IMR-90 (cell line): ENCODE measurements at regions not wholly inside any gene's neighbourhood (a gene's known extent, or its start where the extent isn't known, plus 50 kb on each side); places are given as distances from the start of the nearest gene placed in this dataset.

Source experiments
- ATAC-seq: fragments of 200-7000 bp; cut with Tn5 transposase; 2 replicates; pipeline ENCODE4 v1.9.1; 2020; ENCODE audit warnings: low read depth, mild to moderate bottlenecking, moderate library complexity
- BruUV-seq: library from RNA; stranded (reverse); fragments of 400-500 nt; replicated peaks from 2 replicates; lab custom pipeline; 2021; lab: Mats Ljungman, UMichigan
- CTCF ChIA-PET: fragments of 300-600 bp; formaldehyde crosslinking; extraction: SDS; loops from one replicate; lab custom pipeline; 2021; ENCODE audit warnings: antibody characterized with exemption; lab: Yijun Ruan, JAX
- POLR2A ChIA-PET: fragments of 300-600 bp; sonication (Branson Sonifier 250); formaldehyde crosslinking; loops from one replicate; lab custom pipeline; 2022; ENCODE audit warnings: antibody characterized with exemption; ENCODE audit not compliant: unreplicated experiment; lab: Charles Lee
- DNase-seq: peaks from one replicate; pipeline ENCODE4 v3.0.0; 2013
- H2AFZ ChIP-seq: replicated peaks from 2 replicates; pipeline ENCODE3; 2013; ENCODE audit warnings: low read length, mild to moderate bottlenecking; ENCODE audit not compliant: poor library complexity
- H2AK5ac ChIP-seq: 2 replicates; pipeline ENCODE4 v1.6.1; 2013; ENCODE audit warnings: low read depth, low read length, inconsistent platforms
- H2AK9ac ChIP-seq: replicated peaks from 2 replicates; pipeline ENCODE3; 2013; ENCODE audit warnings: mild to moderate bottlenecking, low read depth, low read length, moderate library complexity; ENCODE audit not compliant: poor library complexity
- H2BK120ac ChIP-seq: 2 replicates; pipeline ENCODE4 v1.6.1; 2013; ENCODE audit warnings: low read depth, low read length, inconsistent platforms
- H2BK15ac ChIP-seq: 3 replicates; pipeline ENCODE4 v1.6.1; 2013; ENCODE audit warnings: low read depth, low read length, inconsistent platforms
- H2BK20ac ChIP-seq: 2 replicates; pipeline ENCODE4 v1.6.1; 2013; ENCODE audit warnings: low read depth, mild to moderate bottlenecking, inconsistent platforms, low read length, moderate library complexity
- H2BK5ac ChIP-seq: 2 replicates; pipeline ENCODE4 v1.6.1; 2013; ENCODE audit warnings: mild to moderate bottlenecking, low read depth, low read length, inconsistent platforms; ENCODE audit not compliant: poor library complexity, severe bottlenecking
- H3K14ac ChIP-seq: replicated peaks from 2 replicates; pipeline ENCODE4 v1.6.1; 2013; ENCODE audit warnings: low read depth, low read length, inconsistent platforms
- H3K18ac ChIP-seq: 2 replicates; pipeline ENCODE4 v1.6.1; 2013; ENCODE audit warnings: low read depth, low read length, control low read depth
- H3K23ac ChIP-seq: 2 replicates; pipeline ENCODE4 v1.6.1; 2013; ENCODE audit warnings: low read depth, low read length, inconsistent platforms
- H3K27ac ChIP-seq: 2 replicates; pipeline ENCODE4 v1.5.1; 2013; ENCODE audit warnings: mild to moderate bottlenecking, control low read depth, low read length; ENCODE audit not compliant: insufficient read depth
- H3K27me3 ChIP-seq: 2 replicates; pipeline ENCODE4 v1.6.1; 2013; ENCODE audit warnings: low read length; ENCODE audit not compliant: control insufficient read depth, insufficient read depth
- H3K36me3 ChIP-seq: 2 replicates; pipeline ENCODE4 v1.6.1; 2013; ENCODE audit warnings: low read length, mixed read lengths; ENCODE audit not compliant: control insufficient read depth, insufficient read depth
- H3K4ac ChIP-seq: 2 replicates; pipeline ENCODE4 v1.6.1; 2013; ENCODE audit warnings: low read depth, low read length, inconsistent platforms
- H3K4me1 ChIP-seq: 2 replicates; pipeline ENCODE4 v1.6.1; 2013; ENCODE audit warnings: low read length, mixed read lengths; ENCODE audit not compliant: control insufficient read depth, insufficient read depth
- H3K4me2 ChIP-seq: 2 replicates; pipeline ENCODE4 v1.6.1; 2013; ENCODE audit warnings: low read depth, mild to moderate bottlenecking, control low read depth, low read length, moderate library complexity
- H3K4me3 ChIP-seq: 2 replicates; pipeline ENCODE4 v1.5.1; 2013; ENCODE audit warnings: low read depth, mild to moderate bottlenecking, control low read depth, low read length, moderate library complexity; ENCODE audit not compliant: insufficient read depth
- H3K56ac ChIP-seq: 2 replicates; pipeline ENCODE4 v1.6.1; 2013; ENCODE audit warnings: low read length, inconsistent platforms; ENCODE audit not compliant: insufficient read depth; ENCODE audit errors: extremely low read depth
- H3K79me1 ChIP-seq, 2 experiments: 2 replicates each; pipeline ENCODE4 v1.6.1; 2013; ENCODE audit warnings: low read length in 2 of 2, inconsistent platforms in 1 of 2, low read depth in 1 of 2
- H3K9ac ChIP-seq: 2 replicates; pipeline ENCODE4 v1.6.1; 2013; ENCODE audit warnings: low read depth, low read length, control low read depth
- H3K9me1 ChIP-seq: 2 replicates; pipeline ENCODE4 v1.6.1; 2013; ENCODE audit warnings: low read length, inconsistent platforms; ENCODE audit not compliant: insufficient read depth
- H3K9me3 ChIP-seq: 2 replicates; pipeline ENCODE4 v1.6.1; 2013; ENCODE audit warnings: low read length; ENCODE audit not compliant: control insufficient read depth, insufficient read depth
- H4K20me1 ChIP-seq: 2 replicates; pipeline ENCODE4 v1.6.1; 2013; ENCODE audit warnings: low read length, inconsistent platforms; ENCODE audit not compliant: insufficient read depth
- H4K5ac ChIP-seq: 2 replicates; pipeline ENCODE4 v1.6.1; 2013; ENCODE audit warnings: mild to moderate bottlenecking, low read depth, low read length, control low read depth
- H4K8ac ChIP-seq, 2 experiments: 2 replicates each; pipeline ENCODE4 v1.6.1; 2013; ENCODE audit warnings: low read depth in 2 of 2, low read length in 2 of 2, control low read depth in 1 of 2, inconsistent platforms in 1 of 2
- H4K91ac ChIP-seq: 2 replicates; pipeline ENCODE4 v1.6.1; 2013; ENCODE audit warnings: low read depth, low read length, inconsistent platforms; ENCODE audit not compliant: insufficient read depth
- BHLHE40 ChIP-seq: fragments of 150-350 bp; IDR thresholded peaks from 2 replicates; pipeline ENCODE4 v1.6.1; 2016; ENCODE audit warnings: mild to moderate bottlenecking, low read depth, low read length
- CHD1 ChIP-seq: IDR thresholded peaks from 2 replicates; pipeline ENCODE4 v1.6.1; 2012; ENCODE audit warnings: low read depth, low read length, improper control_type of control experiment
- ELK1 ChIP-seq: fragments of 150-350 bp; IDR thresholded peaks from 2 replicates; pipeline ENCODE4 v1.6.1; 2016; ENCODE audit warnings: low read depth, mild to moderate bottlenecking, low read length, moderate library complexity, borderline replicate concordance
- USF2 ChIP-seq: fragments of 150-350 bp; IDR thresholded peaks from 2 replicates; pipeline ENCODE4 v1.6.1; 2017; ENCODE audit warnings: mild to moderate bottlenecking, antibody characterized with exemption, low read length, low read depth
- WGBS, 2 experiments: methylation state at CpG; one replicate each; pipeline versions ENCODE4 v1.1.5 to v1.1.7; 2013; ENCODE audit warnings: missing lambda C conversion rate in 2 of 2; ENCODE audit not compliant: insufficient read length in 1 of 2; ENCODE audit errors: extremely low coverage in 2 of 2; 5-methylcytosine and 5-hydroxymethylcytosine counted together
- dilution Hi-C: fragments of 300-500 bp; cut with HindIII; formaldehyde crosslinking; loops from one replicate; pipeline ENCODE4 v1.14.3; 2018; ENCODE audit warnings: low sequenced_read_pairs; ENCODE audit not compliant: unreplicated experiment
- in situ Hi-C: fragments of 300-500 bp; cut with MboI; formaldehyde crosslinking; loops from 3 replicates; pipeline ENCODE4 v1.14.3; 2019; ENCODE audit warnings: low sequenced_read_pairs, inconsistent platforms, mixed read lengths
- intact Hi-C: fragments of 100-400 bp; cut with micrococcal nuclease; formaldehyde crosslinking; loops from 2 replicates; pipeline ENCODE4 v1.10.0; 2022

- Histone ChIP-seq H2BK20ac (no peak overlapping the region), H2BK120ac (no peak overlapping the region), H4K8ac (no peak overlapping the region), H3K9me1 (no peaks in the 10 kb centered on the region), H3K27me3 (peaks cover 2% of the 10 kb centered on the region; the same call in 1 of the 2 replicates), H3K27ac (no peak overlapping the region), H2AFZ (no peak overlapping the region), H2AK5ac (no peak overlapping the region), H2AK9ac (no peak overlapping the region), H4K5ac (no peak overlapping the region), H3K4ac (no peak overlapping the region), H2BK15ac (no peak overlapping the region), H3K56ac (no peak overlapping the region), H3K4me2 (no peak overlapping the region), H3K9me3 (no peaks in the 10 kb centered on the region), H4K20me1 (no peaks in the 10 kb centered on the region), H2BK5ac (no peak overlapping the region), H3K9ac (no peak overlapping the region), H3K14ac (no peak overlapping the region), H3K4me3 (no peak overlapping the region), H3K23ac (no peak overlapping the region), H4K91ac (no peak overlapping the region), H3K4me1 (no peaks in the 10 kb centered on the region), H3K79me1 (no peaks in the 10 kb centered on the region), H3K36me3 (no peaks in the 10 kb centered on the region), H3K18ac (no peak overlapping the region)
- POLR2A ChIA-PET, result no interaction called here
- dilution Hi-C loops, result no loop called here
- no CpG with 5 or more reads among the region's 3 CpGs for WGBS, 2 experiments
- intact Hi-C loops, result no loop called here
- DNase-seq, result no peak
- TF ChIP-seq CHD1 (no peak), ELK1 (no peak), USF2 (no peak), BHLHE40 (no peak)
- CTCF ChIA-PET, result no interaction called here
- no TSS peak for BruUV-seq
- ATAC-seq, result no peak
- in situ Hi-C loops, result no loop called here
Measured at GRCh38 chr3:153084431-153084830, 77.6 kb upstream of the RAP2B start.
